OCI-LY7 (cell line): ENCODE measurements at regions not wholly inside any gene's neighbourhood (a gene's known extent, or its start where the extent isn't known, plus 50 kb on each side); places are given as distances from the start of the nearest gene placed in this dataset.

ENCODE experiments used
- CTCF ChIP-seq: fragments of 200-600 bp; sonication (generic); conservative IDR thresholded peaks from 2 replicates; pipeline ENCODE4 v1.5.1; 2014; ENCODE audit warnings: mild to moderate bottlenecking, antibody characterized with exemption, low read length, moderate library complexity, mixed read lengths
- EZH2phosphoT487 ChIP-seq: fragments of 200-600 bp; sonication (generic); IDR thresholded peaks from 2 replicates; pipeline ENCODE4 v1.6.1; 2018; ENCODE audit warnings: low read depth, borderline replicate concordance, mild to moderate bottlenecking, mixed run types, antibody characterized with exemption, low read length, moderate library complexity, mixed read lengths

DNA sequence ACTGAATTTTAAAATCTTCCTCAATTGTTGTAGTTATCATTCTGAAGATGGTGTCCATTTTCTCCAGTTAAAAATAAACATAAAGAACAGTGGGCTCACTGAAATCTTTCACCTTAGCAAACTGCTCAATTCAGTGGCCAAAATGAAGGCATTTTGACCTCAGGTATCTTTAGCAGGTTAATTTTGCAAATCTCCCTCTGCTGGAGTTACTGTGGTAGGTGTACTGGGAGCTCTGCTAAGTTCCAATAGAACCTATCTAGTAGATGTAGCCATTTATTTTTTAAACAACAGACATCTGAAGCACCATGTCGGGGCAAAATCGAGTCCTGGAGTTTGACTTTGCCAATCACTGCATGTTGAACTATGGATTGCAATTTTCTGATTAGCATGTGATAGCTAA lies 177.1 kb downstream of the IRS1 start:
- TF ChIP-seq CTCF: no peak
- TF ChIP-seq EZH2phosphoT487: no peak
